SK-N-SH (cell line): ENCODE measurements at regions not wholly inside any gene's neighbourhood (a gene's known extent, or its start where the extent isn't known, plus 50 kb on each side); places are given as distances from the start of the nearest gene placed in this dataset.

ENCODE experiments used
- CTCF ChIA-PET: fragments of 300-600, 350-600 bp; formaldehyde crosslinking; extraction: SDS; loops from one replicate; lab custom pipeline; 2021; lab: Yijun Ruan, JAX
- POLR2A ChIA-PET: fragments of 350-600 bp; sonication (Branson Sonifier 250); formaldehyde crosslinking; extraction: SDS; loops from one replicate; lab custom pipeline; 2020; ENCODE audit warnings: antibody characterized with exemption, inconsistent platforms; lab: Yijun Ruan, JAX
- DNase-seq: peaks from one replicate; pipeline ENCODE4 v3.0.0; 2012
- H2AFZ ChIP-seq: fragments of 200-600 bp; sonication (generic); 2 replicates; pipeline ENCODE4 v1.8.1; 2016; ENCODE audit warnings: antibody characterized with exemption, mild to moderate bottlenecking, low read depth
- H3F3A ChIP-seq: fragments of 200-600 bp; sonication (generic); replicated peaks from 2 replicates; pipeline ENCODE3; 2016; ENCODE audit warnings: antibody characterized with exemption, mild to moderate bottlenecking; ENCODE audit not compliant: insufficient read depth
- H3K27ac ChIP-seq, 2 experiments: fragments of 200-500 bp in 1 of 2; fragments of 200-600 bp in 1 of 2; sonication (Bioruptor generic) in 1 of 2; sonication (generic), shearing (Covaris generic) in 1 of 2; 2 replicates each; pipeline versions ENCODE4 v1.5.1 to v1.6.1; 2014 to 2016; ENCODE audit warnings: low read depth in 2 of 2, inconsistent platforms in 1 of 2, low read length in 1 of 2, mild to moderate bottlenecking in 1 of 2, mixed read lengths in 1 of 2
- H3K27me3 ChIP-seq: fragments of 200-600 bp; sonication (generic), shearing (Covaris generic); 2 replicates; pipeline ENCODE4 v1.6.1; 2016; ENCODE audit warnings: mixed run types; ENCODE audit not compliant: insufficient read depth
- H3K36me3 ChIP-seq, 2 experiments: fragments of 200-500 bp in 1 of 2; fragments of 200-600 bp in 1 of 2; sonication (Bioruptor generic) in 1 of 2; sonication (generic) in 1 of 2; replicated peaks in 1 of 2; 2 replicates each; pipeline versions ENCODE3 to v1.5.1; 2014 to 2016; ENCODE audit warnings: low read length in 1 of 2, mild to moderate bottlenecking in 1 of 2; ENCODE audit not compliant: insufficient read depth in 2 of 2, control insufficient read depth in 1 of 2
- H3K4me1 ChIP-seq, 2 experiments: fragments of 200-500 bp in 1 of 2; fragments of 200-600 bp in 1 of 2; sonication (Bioruptor generic) in 1 of 2; sonication (generic), shearing (Covaris generic) in 1 of 2; 2 replicates each; pipeline versions ENCODE4 v1.5.1 to v1.6.1; 2014 to 2016; ENCODE audit warnings: low read depth in 1 of 2, low read length in 1 of 2, mixed run types in 1 of 2; ENCODE audit not compliant: insufficient read depth in 2 of 2, control insufficient read depth in 1 of 2
- H3K4me2 ChIP-seq: fragments of 200-600 bp; sonication (generic), shearing (Covaris generic); 2 replicates; pipeline ENCODE4 v1.6.1; 2017; ENCODE audit warnings: mixed run types
- H3K4me3 ChIP-seq, 2 experiments: fragments of 200-500 bp in 1 of 2; fragments of 200-600 bp in 1 of 2; sonication (Bioruptor generic) in 1 of 2; sonication (generic), shearing (Covaris generic) in 1 of 2; 2 replicates each; pipeline versions ENCODE4 v1.5.1 to v1.8.1; 2014 to 2016; ENCODE audit warnings: low read depth in 2 of 2, inconsistent platforms in 1 of 2, low read length in 1 of 2, mild to moderate bottlenecking in 1 of 2, mixed read lengths in 1 of 2, moderate library complexity in 1 of 2
- H3K79me2 ChIP-seq: fragments of 200-600 bp; sonication (generic); 2 replicates; pipeline ENCODE4 v1.8.1; 2017; ENCODE audit warnings: mild to moderate bottlenecking; ENCODE audit not compliant: insufficient read depth
- H3K9ac ChIP-seq: fragments of 200-600 bp; sonication (generic); 2 replicates; pipeline ENCODE4 v1.6.1; 2017; ENCODE audit warnings: mixed run types
- H3K9me2 ChIP-seq: fragments of 200-600 bp; sonication (generic); 2 replicates; pipeline ENCODE4 v1.6.1; 2017; ENCODE audit warnings: mixed run types
- H3K9me3 ChIP-seq: fragments of 200-600 bp; sonication (generic); 2 replicates; pipeline ENCODE4 v1.6.1; 2017; ENCODE audit warnings: mixed run types, mild to moderate bottlenecking, moderate library complexity
- H4K20me1 ChIP-seq: fragments of 200-600 bp; sonication (generic); 2 replicates; pipeline ENCODE4 v1.6.1; 2017; ENCODE audit warnings: mild to moderate bottlenecking, mixed run types; ENCODE audit not compliant: insufficient read depth
- CHD2 ChIP-seq: fragments of 150-350 bp; IDR thresholded peaks from 2 replicates; pipeline ENCODE4 v1.6.1; 2018; ENCODE audit warnings: low read length; ENCODE audit not compliant: partially characterized antibody
- CTCF ChIP-seq: fragments of 200-600 bp; sonication (generic); IDR thresholded peaks from 2 replicates; pipeline ENCODE4 v1.6.1; 2017; ENCODE audit warnings: antibody characterized with exemption, mild to moderate bottlenecking, moderate library complexity
- EZH2phosphoT487 ChIP-seq: fragments of 200-600 bp; sonication (generic); IDR thresholded peaks from 2 replicates; pipeline ENCODE4 v1.6.1; 2017; ENCODE audit warnings: low read depth, mixed run types, mild to moderate bottlenecking, antibody characterized with exemption, moderate library complexity, borderline replicate concordance
- FOSL2 ChIP-seq: IDR thresholded peaks from 2 replicates; pipeline ENCODE4 v1.4.0; 2012; ENCODE audit warnings: low read depth, mild to moderate bottlenecking, moderate library complexity, borderline replicate concordance
- FOXJ3 ChIP-seq: sonication (generic); formaldehyde crosslinking; IDR thresholded peaks from 2 replicates; pipeline ENCODE4 v1.5.1; 2020; ENCODE audit warnings: mild to moderate bottlenecking, missing genetic modification reagents
- GABPA ChIP-seq: IDR thresholded peaks from 2 replicates; pipeline ENCODE4 v1.4.0; 2012; ENCODE audit warnings: low read depth, mild to moderate bottlenecking
- GATA2 ChIP-seq: sonication (generic); formaldehyde crosslinking; IDR thresholded peaks from 2 replicates; pipeline ENCODE4 v1.5.0; 2020; ENCODE audit warnings: mild to moderate bottlenecking, missing genetic modification reagents
- JUND ChIP-seq: IDR thresholded peaks from 2 replicates; pipeline ENCODE4 v1.4.0; 2012
- MXI1 ChIP-seq: IDR thresholded peaks from 2 replicates; pipeline ENCODE4 v1.6.1; 2012; ENCODE audit warnings: mild to moderate bottlenecking, low read depth, low read length, improper control_type of control experiment
- NFIC ChIP-seq: IDR thresholded peaks from 2 replicates; pipeline ENCODE4 v1.4.0; 2012; ENCODE audit warnings: borderline replicate concordance
- NRF1 ChIP-seq: IDR thresholded peaks from 2 replicates; pipeline ENCODE4 v1.6.1; 2012; ENCODE audit warnings: low read depth, mild to moderate bottlenecking, low read length
- REST ChIP-seq: IDR thresholded peaks from 2 replicates; pipeline ENCODE4 v1.6.1; 2012; ENCODE audit warnings: mild to moderate bottlenecking, low read depth, low read length, moderate library complexity
- RXRA ChIP-seq: IDR thresholded peaks from 2 replicates; pipeline ENCODE4 v1.4.0; 2012; ENCODE audit warnings: low read depth, mild to moderate bottlenecking, borderline replicate concordance
- USF1 ChIP-seq: IDR thresholded peaks from 2 replicates; pipeline ENCODE4 v1.4.0; 2012; ENCODE audit warnings: low read depth, borderline replicate concordance
- USF2 ChIP-seq: fragments of 150-350 bp; IDR thresholded peaks from 2 replicates; pipeline ENCODE4 v1.6.1; 2017; ENCODE audit warnings: antibody characterized with exemption, low read length, low read depth, borderline replicate concordance
- WGBS: methylation state at CpG from one replicate; pipeline ENCODE4 v1.1.6; 2017; ENCODE audit warnings: low lambda C conversion rate; 5-methylcytosine and 5-hydroxymethylcytosine counted together

- no peaks in the 10 kb centered on the region for H3K9me3 ChIP-seq
- ChIA-PET POLR2A (no interaction called here), CTCF (no interaction called here)
- no peak overlapping the region for H3K9ac ChIP-seq
- no peaks in the 10 kb centered on the region for H3K27me3 ChIP-seq
- 11% methylated on average over 3 of the region's 3 CpGs for WGBS
- no peak overlapping the region for H3K4me3 ChIP-seq
- H3K9me2 ChIP-seq = no peaks in the 10 kb centered on the region
- no peak overlapping the region for H3K4me2 ChIP-seq
- no peaks in the 10 kb centered on the region for H4K20me1 ChIP-seq
- no peaks in the 10 kb centered on the region for H3K79me2 ChIP-seq
- H3K4me1 ChIP-seq = no peaks in the 10 kb centered on the region
- H3K27ac ChIP-seq = no peak overlapping the region
- TF ChIP-seq USF2 (no peak), NRF1 (no peak), GATA2 (CRISPR knock-in tag) (no peak), USF1 (no peak), MXI1 (no peak), REST (no peak), CTCF (no peak), NFIC (no peak), RXRA (no peak), JUND (no peak), FOSL2 (no peak), GABPA (no peak), EZH2phosphoT487 (no peak), FOXJ3 (CRISPR knock-in tag) (no peak), CHD2 (no peak)
- H3K36me3 ChIP-seq = no peaks in the 10 kb centered on the region
- no peak overlapping the region for H2AFZ ChIP-seq
- H3F3A ChIP-seq = no peaks in the 10 kb centered on the region
- no peak for DNase-seq
Measured at GRCh38 chr4:74537459-74537858, 92.5 kb downstream of the AREG start.
